HG03342 (cell line): ENCODE measurements at regions not wholly inside any gene's neighbourhood (a gene's known extent, or its start where the extent isn't known, plus 50 kb on each side); places are given as distances from the start of the nearest gene placed in this dataset.

Source experiments
- ATAC-seq: cut with Tn5 transposase; IDR thresholded peaks from one replicate; pipeline ENCODE4 v1.9.1; 2021; ENCODE audit warnings: mild to moderate bottlenecking, moderate library complexity; ENCODE audit not compliant: unreplicated experiment

DNA sequence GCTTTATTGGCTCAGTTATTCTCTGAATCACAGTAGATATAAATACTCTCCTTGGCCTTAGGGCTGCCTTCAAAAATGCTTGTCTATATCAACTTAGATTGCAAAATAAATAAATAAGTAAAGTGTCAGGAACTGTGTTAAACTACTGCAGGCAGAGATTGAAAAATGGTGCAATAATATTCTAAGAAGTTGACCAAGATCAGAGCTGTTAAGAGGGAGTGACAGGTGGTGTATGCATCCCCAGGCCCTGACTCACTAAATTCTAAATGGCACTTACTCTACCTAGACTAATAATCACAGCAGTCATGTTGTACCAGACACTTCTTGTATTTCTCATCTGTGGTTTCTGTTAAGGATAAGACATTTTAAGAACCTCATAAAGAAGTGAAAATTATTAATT is 235.1 kb upstream of the SPOCK3 start:
- no peak for ATAC-seq

DNA sequence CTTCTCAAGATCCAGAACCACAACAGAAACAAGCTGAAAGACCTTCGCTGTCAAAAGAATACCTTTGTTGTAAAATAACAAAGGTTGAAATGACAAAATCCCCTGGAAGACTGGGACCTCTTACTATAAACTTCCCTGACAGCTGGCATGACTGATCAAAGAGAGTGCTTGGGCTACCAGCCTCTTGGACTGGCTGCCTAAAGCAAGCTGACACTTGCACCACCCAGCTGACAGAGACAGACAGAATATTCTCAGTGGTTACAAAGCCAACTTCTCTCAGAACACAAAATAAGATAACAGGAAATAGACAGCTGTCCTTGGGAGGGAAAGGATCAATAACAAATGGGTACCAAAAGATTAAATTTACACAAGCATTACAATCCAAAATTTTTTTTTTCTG is 241.7 kb upstream of the SPOCK3 start:
- no peak for ATAC-seq

DNA sequence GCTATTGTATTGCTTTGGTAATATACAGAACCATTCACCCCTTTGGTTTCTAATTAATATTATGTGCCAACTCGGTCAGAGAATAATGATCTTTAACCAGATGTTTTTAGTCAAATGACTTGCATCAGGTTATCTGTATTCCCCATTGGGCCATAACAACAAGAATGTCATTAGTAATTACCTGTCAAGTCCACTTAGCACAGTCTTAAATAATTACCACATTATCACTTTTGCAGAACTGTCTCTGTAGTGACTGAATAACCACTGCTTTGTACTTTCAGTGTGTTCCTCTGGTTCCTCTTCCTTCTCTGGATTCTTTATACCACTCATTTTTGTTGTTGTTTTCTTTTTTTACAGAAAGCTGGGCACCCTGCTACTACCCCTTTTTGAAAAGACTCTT is 257.7 kb upstream of the SPOCK3 start:
- no peak for ATAC-seq

DNA sequence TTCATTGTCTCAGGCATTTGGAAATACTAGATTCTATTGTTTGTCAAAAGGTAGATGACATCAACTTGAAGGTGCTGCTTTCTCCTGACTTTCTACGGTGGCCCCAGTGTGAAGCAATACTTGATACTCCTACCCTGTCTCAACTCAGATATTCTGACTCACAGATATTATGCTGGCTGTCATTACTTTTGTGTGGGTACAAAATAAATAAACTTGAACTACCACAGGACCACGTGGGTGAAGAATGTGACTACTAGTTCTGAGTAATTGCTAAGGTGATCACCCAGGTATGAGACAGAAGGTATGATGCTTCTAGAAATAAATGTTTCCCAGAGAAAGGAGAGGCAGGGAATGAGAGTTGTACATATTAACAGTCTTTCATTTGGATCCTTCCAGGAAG is 275.3 kb upstream of the SPOCK3 start:
- ATAC-seq = no peak

DNA sequence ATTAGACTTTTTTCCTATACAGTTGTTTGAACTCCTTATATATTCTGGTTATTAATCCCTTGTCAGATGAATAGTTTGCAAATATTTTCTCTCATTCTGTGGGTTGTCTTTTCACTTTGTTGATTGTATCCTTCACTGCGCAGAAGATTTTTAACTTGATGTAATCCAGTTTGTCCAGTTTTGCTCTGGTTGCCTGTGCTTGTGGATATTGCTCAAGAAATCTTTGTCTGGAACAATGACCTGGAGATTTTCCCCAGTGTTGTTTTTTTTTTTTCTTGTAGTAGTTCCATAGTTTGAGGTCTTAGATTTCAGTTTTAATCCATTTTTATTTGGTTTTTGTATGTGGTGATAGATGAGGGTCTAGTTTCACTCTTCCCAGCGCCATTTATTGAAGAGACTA is 289.8 kb upstream of the SPOCK3 start:
- ATAC-seq = no peak

DNA sequence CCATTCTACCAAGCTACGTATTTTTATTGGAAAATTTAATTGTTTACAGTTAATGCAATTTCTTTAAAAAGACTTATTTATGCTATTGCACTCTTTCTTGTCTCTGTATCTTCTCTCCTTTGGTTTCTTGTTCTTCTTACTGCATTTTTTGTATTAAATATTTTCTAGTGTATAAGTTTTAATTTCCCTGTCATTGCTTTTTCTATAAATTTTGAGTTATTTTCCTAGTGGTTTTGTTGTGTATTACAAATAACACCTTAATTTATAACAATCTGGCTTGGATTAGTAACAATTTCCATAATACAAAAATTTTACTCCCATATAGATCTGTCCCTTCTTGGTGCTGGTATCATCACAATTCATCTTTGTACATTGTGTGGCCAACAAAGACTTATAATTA is 303.5 kb upstream of the SPOCK3 start:
- no peak for ATAC-seq

DNA sequence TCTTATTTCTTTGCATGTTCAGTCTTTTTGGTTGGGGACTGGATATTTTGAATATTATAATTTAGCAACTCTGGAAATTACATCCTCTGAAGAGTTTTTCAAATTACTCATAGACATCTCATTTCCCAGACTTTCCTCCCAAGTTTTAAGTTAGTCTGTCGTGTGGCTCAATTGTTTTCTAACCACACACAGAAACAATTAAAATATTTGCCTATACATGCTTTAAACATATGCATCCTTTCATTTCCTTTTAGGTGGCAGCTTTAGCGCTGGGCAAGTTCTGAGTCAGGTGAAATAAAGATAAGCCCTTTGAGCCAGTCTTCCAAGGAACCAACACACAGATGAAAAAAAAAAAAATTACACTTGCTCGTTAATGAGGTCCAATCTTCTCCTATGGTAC is 307.0 kb upstream of the SPOCK3 start:
- ATAC-seq = no peak

DNA sequence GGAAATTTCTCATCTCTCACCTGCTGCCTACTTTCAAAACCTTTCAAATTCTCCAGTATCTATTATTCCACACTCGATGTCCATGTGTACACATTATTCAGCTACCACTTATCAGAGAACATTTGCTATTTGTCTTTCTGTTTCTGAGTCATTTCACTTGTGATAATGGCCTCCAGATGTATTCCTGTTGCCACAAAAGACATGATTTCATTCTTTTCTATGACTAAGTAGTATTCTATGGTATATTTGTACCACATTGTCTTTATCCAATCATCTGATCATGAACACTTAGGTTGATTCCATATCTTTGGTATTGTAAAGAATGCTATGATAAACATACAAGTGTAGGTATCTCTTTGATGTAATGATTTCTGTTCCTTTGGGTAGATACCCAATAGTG is 310.1 kb upstream of the SPOCK3 start:
- no peak for ATAC-seq

DNA sequence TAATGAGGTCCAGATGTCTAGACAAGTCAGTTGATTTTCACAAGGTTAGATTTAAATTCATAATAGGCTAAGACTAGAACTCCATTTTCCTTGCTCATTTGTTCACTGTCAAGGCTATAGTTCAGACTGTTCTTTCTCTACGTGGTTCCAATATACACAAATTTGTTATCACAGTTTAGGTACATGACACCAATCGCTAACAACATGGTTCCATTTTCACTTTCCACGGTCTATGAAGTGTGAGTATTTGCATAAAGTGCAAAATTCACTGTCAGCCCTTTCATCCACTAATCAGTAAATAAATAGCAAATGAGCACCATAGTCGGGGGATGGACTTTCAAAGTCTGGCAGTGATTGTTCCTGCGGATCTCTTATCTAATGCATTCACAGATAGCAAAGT is 315.7 kb upstream of the SPOCK3 start:
- ATAC-seq = no peak

DNA sequence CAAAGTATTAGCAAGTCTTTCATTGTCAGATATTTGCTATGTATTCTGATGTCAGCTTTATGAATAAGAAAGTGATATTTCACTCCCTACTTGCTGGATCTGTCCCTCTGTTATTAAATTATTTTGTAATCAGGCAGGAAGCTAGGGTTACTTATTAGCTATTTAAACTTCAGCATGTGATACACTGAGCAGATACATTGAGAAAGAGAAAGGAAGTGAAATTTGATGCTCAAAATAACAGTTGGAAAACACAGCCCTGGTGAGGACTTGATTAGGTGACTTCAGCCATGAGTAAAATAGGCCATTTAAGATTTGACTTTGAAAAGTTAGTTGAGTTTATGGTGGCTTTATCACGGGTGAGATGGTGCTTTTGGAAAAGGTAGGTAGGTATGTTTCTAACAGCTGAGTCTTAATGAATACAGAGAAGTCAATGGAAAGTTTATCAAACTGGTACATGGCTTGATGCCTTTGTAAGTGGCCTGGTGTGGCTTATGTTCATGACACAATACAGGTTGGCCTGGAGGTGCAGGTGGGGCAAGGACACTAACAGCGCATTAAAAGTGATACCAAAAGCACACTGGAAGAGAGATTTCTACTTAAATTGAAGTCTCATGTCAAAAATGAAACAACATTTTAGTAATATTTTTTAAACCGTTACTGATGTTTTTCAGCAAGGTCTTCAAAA is 321.2 kb upstream of the SPOCK3 start:
- ATAC-seq = peak; percentile 88

DNA sequence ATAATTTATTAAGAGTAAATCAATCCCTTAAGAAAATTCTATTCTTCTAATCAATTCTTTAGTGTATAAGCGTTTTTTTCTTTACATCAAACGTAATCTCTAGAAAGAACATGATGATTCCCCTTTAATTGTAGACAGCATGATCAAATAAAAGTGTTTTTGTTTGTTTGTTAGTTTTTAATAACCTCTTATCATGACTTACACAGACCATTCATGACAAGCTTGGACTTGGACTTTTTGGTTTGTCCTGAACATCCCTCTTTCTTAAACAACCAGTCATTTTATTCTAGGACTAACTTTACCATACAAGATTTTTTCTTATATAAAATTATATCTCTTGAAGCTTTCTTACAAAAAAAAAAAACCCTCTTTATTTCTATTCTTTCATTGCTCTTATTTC is 344.6 kb upstream of the SPOCK3 start:
- ATAC-seq = no peak

DNA sequence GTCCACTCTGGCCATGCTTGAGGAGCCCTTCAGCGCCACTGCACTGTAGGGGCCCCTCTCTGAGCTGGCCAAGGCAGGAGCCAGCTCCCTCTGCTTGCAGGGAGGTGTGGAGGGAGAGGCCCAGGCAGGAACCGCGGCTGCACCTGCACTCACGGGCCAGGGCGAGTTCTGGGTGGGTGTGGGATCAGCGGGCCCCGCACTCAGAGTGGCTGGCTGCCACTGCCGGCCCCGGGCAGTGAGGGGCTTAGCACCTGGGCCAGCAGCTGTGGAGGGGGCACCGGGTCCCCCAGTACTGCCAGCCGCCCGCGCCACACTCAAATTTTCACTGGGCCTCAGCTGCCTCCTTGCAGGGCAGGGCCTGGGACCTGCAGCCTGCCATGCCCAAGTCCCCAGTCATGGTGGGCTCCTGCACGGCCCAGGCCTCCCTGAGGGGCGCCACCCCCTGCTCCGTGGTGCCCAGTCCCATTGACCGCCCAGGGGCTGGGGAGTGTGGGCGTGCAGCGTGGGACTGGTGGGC is 347.2 kb upstream of the SPOCK3 start:
- ATAC-seq = no peak

DNA sequence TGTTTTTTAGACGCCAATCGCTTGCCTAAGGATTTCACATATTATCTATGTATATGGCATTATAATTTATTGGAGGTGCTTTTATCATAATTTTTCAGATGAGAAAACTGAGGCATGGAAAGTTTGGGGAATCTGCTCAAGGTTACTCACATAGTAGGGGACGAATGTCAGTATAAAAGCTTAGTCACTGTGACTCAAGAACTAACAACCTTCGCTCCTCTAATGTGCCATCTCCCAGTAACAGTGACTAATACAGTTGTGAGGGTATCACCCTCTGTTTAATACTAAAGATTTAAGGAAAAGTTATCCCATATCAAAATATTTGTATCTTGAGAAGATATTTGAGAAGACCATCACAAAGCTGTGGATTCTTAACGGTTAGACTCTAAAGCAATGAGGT is 353.1 kb upstream of the SPOCK3 start:
- no peak for ATAC-seq

DNA sequence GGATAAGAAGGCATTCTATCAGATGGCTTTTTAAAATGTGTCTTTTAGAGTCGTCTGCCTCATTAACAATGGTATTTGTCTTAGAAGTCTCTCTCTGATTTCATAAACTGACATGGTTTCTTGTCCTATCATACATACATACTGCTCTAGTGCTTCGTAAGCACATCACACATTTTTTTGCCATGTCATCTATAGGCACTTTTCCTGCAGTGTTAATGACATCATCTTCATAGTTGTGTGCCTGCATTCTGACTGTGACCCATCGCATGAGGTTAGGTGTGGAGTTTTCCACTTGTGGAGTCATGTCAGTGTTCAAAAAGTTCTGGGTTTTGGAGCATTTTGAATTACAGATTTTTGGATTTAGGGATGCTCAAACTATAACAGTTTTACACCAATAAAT is 361.6 kb upstream of the SPOCK3 start:
- ATAC-seq = no peak

DNA sequence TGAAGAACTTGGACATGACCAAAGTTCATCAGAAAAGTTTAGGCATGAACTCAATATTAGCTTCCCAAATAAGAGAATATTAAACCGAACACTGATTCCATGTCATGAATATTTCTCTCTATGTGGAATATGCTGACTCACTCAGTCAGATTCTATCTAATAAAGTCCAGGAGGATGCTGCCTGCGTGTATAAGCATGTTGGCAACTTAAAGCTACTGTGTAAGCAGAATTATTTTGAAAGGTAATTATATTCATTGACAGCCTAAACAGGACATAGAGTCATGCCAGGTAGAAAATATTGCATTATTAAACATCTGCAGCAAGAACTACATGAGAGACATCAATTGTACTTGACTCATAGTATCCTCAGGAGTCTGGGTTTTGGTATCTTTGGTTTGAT is 367.9 kb upstream of the SPOCK3 start:
- ATAC-seq = no peak

DNA sequence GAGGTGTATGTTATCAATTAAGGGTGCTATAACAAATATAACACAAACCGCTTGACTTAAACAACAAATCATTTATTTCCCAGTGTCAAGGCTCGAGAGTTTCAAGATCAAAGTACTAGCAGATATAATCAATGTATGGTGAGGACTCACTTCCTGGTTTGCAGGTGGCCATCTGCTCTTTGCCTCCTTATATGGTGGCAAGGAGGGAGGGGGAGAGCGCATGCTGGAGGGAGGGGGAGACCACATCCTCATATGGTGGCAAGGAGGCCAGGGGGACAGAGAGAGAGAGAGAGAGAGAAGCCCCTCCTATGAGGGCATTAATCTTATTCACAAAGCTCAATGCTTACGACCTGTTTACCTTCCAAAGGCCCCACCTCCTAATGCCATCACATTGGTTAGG is 372.3 kb upstream of the SPOCK3 start:
- ATAC-seq = no peak

DNA sequence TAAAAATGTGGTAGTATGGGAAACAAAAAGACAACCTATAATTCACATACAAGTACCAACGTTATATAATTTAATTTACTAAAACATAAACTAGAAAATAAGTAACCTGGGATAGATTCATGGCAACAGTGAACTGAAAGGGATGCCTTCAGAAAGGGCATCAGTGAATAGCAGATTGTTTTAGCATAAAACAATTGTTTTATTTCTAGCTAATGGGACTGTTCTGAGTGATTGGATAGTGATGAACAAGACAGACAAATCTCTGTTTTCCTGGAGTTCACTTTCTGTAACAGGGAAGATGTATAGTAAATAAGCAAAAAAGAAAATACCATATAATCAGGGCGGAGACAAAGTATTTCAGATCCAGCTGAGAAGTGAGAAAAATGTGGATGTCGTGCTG is 379.1 kb upstream of the SPOCK3 start:
- no peak for ATAC-seq

DNA sequence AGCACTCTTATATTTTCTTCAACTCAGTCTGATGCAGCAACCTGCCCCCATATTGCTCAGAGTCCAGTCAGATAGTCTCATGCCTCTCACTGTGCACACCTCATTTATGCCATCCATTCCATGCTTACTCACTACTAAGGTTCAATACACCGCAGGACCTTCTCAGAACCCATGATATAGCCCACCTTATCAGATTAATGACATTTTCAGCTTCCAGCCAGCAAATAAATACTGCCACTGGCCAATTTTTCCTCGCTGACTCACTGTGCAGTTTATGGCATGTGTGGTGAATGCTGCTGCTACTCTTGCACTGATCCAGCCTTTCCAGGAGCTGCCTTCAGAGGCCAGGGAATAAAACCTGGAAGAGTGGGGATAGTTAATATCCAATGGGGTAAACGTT is 380.6 kb upstream of the SPOCK3 start:
- ATAC-seq = no peak

DNA sequence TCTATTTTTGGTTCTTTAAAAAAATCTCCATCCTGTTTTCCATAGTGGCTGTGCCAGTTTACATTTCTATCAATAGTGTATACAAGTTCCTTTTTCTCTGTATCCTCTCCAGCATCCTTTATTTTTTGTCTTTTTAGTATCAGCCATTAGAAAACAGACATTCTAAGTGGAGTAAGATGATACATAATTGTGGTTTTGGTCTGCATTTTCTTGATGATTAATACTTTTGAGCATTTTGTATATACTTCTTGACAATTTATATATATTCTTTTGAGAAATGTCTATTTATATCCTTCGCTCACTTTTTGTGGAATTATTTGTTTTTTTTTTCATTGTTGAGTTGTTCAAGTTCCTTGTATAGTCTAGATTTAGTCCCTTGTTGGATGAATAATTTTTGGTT is 382.2 kb upstream of the SPOCK3 start:
- ATAC-seq = no peak

DNA sequence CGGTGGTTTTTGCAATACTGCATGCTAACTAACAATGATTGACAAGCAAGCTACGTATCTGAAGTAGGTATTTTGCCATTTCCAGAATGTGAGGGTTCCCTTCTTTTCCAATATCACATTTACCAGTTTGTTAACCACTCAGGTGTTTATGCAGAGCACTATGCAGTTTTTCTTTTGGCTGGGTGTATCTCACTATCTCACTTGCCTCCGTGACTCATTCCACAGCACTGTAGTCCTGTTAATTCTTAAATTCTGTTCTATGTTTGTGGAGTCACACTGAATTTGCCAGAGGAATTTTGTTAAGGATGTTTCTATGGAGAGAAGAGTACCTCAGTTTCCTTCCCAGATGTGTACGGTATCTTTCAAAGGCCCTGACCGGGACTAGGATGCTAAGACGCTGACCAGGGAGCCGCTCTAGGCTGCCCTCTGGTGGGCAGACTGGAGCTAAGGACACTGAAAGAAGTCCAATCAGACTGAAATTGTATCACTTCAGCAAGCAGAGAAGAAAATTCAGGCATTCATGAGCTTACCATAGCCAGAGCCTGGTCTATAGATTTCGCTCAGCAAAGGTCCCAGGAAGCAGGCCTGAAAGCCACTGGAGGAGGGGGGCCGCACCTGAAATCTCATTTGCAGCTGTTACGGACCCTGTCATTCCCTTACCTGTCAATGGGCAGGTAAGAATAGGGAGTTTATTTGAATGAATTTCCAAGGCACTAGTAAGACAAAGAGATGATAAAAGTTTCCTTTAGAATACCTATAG is 388.4 kb upstream of the SPOCK3 start:
- peak; percentile 99 for ATAC-seq

DNA sequence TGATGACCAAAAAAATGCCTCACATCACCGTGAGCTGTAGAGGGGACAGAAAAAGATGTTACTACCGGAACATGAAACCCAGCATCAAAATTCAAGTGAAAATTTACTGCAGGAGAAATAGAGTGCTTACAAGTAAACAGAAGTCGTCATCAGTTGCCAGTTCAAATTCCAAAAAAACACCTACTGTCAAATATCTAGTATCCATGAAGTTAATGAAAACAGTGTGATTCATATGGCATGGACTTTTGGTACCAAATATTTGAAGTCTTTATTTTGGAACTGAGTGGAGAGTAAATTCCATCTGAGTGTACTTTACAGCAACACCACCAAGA is 388.9 kb upstream of the SPOCK3 start:
- ATAC-seq = no peak

DNA sequence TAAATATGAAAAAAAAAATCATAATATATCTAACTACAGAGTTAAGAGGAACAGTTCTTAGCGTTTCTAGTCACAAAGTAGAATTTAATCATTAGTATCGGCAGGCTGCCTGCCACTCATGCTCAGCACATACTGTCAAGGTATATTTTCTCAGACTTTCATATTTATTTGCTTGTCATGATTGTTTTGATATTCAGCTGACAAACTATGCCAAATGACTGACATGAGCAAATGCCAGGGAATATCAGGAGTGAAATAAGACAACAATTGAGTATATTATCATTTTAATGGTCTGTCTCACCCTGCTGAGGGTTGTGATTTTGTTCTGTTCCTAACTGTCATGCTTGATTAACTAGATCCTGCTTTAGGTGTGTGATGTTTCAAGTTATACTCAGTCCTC is 395.0 kb upstream of the SPOCK3 start:
- ATAC-seq = no peak

DNA sequence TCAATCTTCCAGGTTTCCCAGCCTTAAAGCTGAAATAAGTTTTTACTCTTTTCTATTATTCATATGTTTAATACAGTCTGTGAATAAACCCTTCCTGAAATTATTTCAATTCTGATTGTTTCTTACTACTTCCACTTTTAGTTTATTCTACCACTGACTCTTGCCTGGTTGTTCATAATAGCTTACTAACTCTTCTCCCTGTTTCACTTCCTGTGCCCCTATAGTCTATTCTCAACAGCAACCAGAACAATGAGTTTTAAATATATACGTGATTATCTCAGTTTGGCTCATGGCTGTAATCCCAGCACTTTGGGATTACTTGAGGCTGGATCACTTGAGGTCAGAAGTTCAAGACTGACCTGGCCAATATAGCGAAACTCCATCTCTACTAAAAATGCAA is 408.0 kb upstream of the SPOCK3 start:
- no peak for ATAC-seq
